H4 (cell line): ENCODE measurements at regions not wholly inside any gene's neighbourhood (a gene's known extent, or its start where the extent isn't known, plus 50 kb on each side); places are given as distances from the start of the nearest gene placed in this dataset.
"Not testable (repeated sequence)": the region's sequence is repeated elsewhere in the genome, so short reads cannot be mapped to it uniquely, and the experiment has no call there.

Experiments used
- DNase-seq: peaks from one replicate; pipeline ENCODE4 v3.0.0-alpha.2; 2015; ENCODE audit warnings: low spot score

GRCh38 chr4:19051831-19052230, 1030.3 kb upstream of the LCORL start:
- no peak for DNase-seq

DNA sequence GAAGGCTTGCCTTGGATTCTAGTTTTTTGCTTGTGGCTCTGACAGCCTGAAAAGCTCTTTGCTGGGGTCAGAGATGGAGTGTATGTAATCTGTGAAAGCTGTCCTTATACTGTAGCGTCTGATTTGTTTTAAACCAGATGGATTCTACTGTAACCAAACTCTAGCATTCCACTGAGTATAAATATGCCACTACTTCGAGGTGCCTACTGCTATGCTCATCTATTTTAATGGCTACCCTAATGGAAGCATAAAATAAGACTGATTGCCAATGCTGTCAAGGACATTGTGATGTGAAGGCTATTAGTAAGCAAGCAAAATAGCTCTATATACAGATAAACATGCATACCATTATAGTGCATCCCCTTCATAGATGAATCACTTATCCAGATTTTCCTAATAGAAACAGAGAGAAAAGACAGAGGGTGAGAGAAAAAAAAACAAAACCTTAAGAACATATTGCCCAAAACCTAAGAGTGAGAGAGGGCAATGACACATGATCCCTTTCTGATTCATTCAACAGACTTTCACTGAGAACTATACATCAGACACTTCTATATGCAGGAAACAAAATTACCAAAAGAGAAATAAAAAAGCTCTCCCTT, 1025.8 kb upstream of the LCORL start:
- no peak for DNase-seq

DNA sequence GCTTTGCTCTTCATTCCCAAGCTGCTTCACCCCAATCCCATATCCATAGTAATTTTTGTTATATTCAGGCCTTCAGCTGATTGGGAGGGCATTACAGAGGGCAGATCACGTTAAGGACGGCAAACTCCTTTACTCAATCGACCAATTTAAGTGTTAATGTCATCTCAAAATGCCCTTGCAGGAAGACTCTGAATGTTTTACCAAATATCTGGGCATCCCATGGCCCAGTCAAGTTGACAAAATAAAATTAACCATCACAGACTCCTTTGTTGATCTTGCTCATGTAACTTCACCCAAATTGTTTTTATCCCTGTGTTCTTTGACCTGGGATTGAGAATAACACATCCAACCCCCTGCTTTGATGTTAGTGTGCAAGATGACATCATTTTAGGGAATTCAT, 1018.3 kb upstream of the LCORL start:
- no peak for DNase-seq

GRCh38 chr4:19038231-19038630, 1016.7 kb upstream of the LCORL start:
- no peak for DNase-seq

DNA sequence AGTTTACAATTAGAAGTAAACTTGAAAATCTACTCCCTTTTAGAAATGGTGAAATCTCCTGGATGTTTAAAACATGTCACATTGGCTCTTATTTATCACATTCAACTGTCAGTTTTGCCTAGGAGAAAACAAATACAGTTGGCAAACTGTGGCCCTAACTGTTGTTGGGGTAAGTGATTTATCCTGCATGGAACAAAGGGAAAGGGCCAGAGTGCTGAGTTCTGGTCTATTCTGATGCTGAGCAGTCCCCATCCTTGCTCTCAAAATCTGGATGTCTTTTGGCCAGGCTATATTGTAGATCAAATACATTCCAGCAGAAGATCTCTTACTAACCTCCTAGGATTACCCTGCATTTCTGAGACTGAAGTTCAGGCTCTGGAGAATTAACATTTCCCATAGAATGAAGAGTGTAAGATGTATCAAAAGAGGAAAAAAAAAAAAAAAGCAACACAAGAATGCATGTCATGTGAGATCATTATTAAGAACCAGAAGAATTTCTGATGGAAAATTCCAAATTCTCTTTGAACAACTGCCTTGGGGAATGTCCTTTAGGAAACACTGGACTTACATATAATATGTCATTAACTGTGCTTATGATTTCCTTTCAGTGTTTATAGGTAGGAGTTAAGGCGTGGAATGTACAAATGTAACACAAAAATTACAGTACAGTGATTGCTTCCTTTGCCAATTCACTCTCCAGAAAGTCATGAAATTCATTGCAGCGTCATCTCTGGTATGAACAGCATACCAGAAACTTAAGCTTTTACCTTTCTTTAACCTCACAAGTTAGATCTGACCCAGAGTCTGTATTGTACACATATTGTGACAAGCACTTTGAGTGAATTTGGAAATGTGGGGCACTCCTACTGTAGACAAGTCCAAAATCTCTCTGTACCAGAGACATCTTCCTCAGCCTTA, 1012.5 kb upstream of the LCORL start:
- no peak for DNase-seq

GRCh38 chr4:19030536-19030935, 1009.0 kb upstream of the LCORL start:
- no peak for DNase-seq

- no peak for DNase-seq
Observed at GRCh38 chr4:19030048-19030447, 1008.5 kb upstream of the LCORL start.

DNA sequence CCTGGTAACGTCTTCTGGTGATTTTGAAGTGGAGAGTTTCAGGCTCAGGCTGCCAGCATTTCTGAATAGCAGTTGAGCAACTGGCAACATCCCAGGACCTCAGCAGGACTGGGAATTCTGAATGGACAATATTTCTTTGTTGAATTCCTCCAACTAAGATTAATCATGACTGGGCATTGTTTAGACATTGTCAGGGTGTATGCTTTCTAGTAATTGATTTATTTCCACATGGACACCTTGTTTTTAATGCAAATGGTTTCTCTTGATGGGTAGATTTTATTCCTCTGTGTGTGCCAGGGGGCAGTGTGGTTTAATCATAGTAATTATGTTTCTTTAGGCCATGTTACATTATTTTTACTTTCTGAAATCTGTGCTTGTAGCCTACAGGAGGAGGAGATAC, 1004.7 kb upstream of the LCORL start:
- DNase-seq, result peak; percentile 7

GRCh38 chr4:19025031-19025430, 1003.5 kb upstream of the LCORL start:
- no peak for DNase-seq

DNA sequence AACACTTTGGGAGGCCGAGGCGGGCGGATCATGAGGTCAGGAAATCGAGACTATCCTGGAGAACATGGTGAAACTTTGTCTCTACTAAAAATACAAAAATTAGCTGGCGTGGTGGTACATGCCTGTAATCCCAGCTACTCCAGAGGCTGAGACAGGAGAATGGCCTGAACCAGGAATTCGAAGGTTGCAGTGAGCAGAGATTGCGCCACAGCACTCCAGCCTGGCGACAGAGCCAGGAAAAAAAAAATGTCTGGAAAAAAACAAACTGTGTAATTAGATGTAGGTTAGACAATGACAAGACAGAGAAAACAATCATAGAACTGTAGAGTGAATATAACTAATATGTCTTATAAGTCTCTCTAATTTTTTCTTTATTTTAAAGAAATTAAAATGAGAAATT, 1002.5 kb upstream of the LCORL start:
- DNase-seq, result no peak

DNA sequence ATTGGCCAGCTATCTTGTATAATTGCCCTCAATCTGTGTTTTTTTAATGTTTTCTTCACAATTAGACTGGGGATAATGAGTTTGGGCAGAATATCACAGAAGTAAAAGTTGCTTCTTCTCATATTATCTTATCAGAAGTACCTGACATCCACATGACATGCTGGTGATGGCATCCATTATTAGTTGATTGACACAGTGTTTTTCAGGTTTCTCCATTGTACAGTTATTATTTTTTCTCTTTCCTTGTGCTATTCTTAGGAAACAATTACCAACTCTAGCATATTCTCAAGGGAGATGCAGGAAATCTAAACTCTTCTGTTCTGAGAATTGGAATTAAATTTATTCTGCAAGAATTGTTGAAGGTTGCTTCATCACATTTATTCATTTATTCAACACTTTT, 1000.1 kb upstream of the LCORL start:
- no peak for DNase-seq

DNA sequence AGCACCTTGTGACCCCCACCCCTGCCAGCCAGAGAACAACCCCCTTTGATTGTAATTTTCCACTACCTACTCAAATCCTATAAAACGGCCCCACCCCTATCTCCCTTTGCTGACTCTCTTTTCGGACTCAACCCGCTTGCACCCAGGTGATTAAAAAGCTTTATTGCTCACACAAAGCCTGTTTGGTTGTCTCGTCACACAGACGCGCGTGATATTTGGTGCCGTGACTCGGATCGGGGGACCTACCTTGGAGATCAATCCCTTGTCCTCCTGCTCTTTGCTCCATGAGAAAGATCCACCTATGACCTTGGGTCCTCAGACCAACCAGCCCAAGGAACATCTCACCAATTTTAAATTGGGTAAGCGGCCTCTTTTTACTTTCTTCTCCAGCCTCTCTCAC, 995.0 kb upstream of the LCORL start:
- not testable (repeated sequence) for DNase-seq

- DNase-seq, result no peak
Observed at GRCh38 chr4:19014594-19014993, 993.0 kb upstream of the LCORL start.

GRCh38 chr4:19010761-19011160, 989.2 kb upstream of the LCORL start:
- DNase-seq, result no peak

- no peak for DNase-seq
Observed at GRCh38 chr4:19009881-19010280, 988.3 kb upstream of the LCORL start.

- no peak for DNase-seq
Observed at GRCh38 chr4:19005211-19005610, 983.7 kb upstream of the LCORL start.

DNA sequence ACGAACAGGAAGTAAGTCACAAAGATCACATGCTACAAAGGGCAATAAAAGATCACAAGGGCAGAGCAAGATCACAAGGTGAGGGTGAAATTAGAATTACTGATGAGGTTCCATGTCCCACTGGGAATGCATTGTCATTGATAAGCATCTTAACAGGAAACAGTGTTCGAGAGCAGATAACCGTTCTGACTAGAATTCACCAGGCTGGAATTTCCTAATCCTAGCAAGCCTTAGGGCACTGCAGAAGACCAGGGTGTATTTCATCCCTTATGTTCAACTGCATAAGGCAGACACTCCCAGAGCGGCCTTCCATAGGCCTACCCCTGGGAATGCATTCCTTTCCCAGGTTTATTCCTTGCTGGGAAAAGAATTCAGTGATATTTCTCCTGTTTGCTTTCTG, 980.6 kb upstream of the LCORL start:
- no peak for DNase-seq

DNA sequence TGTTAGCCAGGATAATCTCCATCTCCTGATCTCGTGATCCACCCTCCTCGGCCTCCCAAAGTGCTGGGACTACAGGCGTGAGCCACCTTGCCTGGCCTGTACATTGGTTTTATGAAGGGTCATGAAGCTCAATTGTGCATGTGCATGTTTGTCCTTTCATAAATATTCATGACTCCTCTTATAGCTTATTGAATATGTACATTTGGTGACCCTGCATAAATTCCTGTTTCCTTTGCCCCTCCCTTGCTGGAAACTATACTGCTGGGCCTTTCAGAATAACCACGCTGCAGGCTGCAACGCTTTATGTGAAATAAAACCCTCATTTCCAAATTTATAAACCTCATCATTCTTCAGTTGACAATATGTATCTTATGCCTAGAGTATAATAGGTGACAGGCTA, 978.0 kb upstream of the LCORL start:
- no peak for DNase-seq

- no peak for DNase-seq
Observed at GRCh38 chr4:18981234-18981615, 959.7 kb upstream of the LCORL start.

- no peak for DNase-seq
Observed at GRCh38 chr4:18980516-18981233, 959.1 kb upstream of the LCORL start.

- DNase-seq, result no peak
Observed at GRCh38 chr4:18976884-18977283, 955.3 kb upstream of the LCORL start.

DNA sequence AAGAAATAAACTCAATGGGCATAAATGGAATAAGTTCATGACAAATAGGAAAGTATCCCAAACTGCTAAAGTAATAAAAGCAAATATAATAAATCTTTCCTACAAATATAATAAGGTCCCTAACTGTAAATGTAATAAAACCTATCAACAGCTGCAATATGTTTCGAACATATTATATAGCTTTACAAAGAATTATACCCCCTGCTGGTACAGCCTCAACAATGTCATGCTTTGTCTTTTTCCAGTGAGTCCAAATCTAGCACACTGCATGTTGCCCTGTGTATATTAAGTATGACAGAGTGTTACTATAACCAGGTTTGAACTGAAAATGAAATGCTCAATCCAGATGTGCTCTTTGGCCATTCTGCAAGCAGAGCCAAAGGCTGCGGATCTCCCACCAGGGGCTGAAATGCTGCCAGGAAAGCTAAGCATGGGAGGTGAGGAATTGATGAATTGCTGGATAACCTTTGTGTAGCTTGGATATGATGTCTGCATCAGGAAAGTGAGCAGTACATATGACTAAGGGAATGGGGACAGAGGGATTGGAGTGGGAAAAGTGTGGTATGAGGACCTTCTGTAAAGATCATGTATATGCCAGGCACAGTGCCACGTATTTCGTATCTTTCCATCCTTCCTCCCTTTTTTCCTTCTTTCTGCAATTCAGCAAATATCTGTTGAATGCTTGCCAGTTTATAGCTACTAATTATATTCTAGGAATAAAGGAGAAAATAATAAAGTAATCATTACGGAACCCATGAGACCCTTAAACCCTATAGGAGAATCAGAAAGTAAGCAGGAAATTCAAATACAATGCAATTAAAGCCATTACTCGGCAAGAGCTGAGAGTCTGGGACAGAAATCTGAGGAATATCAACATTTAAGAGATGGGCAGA, 954.6 kb upstream of the LCORL start:
- no peak for DNase-seq
